Stimulated activated CD8-positive, alpha-beta memory T cell treated with anti-CD3 and anti-CD28 coated beads, Interleukin-15, amount 100 ng/mL, for 4 hours (primary cell): ENCODE measurements at regions not wholly inside any gene's neighbourhood (a gene's known extent, or its start where the extent isn't known, plus 50 kb on each side); places are given as distances from the start of the nearest gene placed in this dataset.

Experiments
- DNase-seq, 2 donors: peaks; one replicate each; pipeline ENCODE4 v3.0.0-alpha.2; 2020; ENCODE audit warnings: low read depth in 2 of 2

DNA sequence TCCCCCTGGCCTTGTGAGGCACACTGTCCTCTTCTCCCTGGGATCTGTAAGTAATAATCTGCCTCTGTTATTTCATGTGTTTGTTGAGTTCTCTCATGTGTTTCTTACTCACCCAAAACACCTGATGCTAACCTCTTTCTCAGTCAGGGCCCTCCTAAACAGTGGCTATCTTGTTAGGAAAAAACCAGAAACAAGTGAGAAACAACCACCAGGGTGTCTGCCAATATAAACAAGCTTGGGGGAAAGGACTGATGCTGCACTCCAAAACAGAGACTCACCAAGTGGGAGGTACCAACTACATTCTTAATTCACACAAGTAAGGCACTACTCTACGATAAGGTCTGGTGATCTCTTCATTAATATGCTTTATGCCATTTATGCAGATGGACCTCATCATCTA, 564.4 kb downstream of the SEMA5A start:
- no peak for DNase-seq

DNA sequence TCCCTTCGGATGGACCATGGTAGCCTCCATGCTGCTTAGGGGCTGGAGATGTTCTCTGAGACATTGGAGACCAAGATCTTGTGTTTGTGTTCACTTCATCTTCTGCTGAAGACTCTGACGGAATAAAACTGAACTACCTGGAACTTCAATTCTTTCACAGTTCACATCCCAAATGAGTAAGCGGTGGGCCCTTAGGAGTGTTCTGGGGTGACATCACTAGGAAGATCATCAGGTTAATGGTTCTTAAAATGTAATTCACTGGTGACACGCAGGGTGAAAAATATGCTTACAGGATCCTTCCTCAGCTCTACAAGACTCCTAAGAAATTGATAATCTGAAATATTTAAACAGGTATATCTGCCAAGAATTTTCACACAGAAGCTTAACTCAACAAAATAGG, 561.5 kb downstream of the SEMA5A start:
- no peak for DNase-seq
